Spleen (tissue), 11 donors: ENCODE measurements at regions not wholly inside any gene's neighbourhood (a gene's known extent, or its start where the extent isn't known, plus 50 kb on each side); places are given as distances from the start of the nearest gene placed in this dataset.

ENCODE experiments used
- DNase-seq: peaks from one replicate; pipeline ENCODE4 v3.0.0-alpha.2; 2020
- H3K27ac ChIP-seq, 8 donors: fragments of 200-600 bp; sonication (generic) in 7 of 8; 1 replicate in 4 of 8; 2 replicates in 4 of 8; pipeline versions ENCODE4 v1.5.0 to v1.8.0; 2016 to 2021; ENCODE audit warnings: inconsistent platforms in 4 of 8, mild to moderate bottlenecking in 4 of 8, moderate library complexity in 1 of 8
- H3K27me3 ChIP-seq, 7 donors: fragments of 200-600 bp; sonication (generic) in 6 of 7; replicated peaks in 1 of 7; 1 replicate in 4 of 7; 2 replicates in 3 of 7; pipeline versions ENCODE4 v1.5.0 to v1.8.0; 2016 to 2021; ENCODE audit warnings: inconsistent platforms in 3 of 7, mild to moderate bottlenecking in 1 of 7
- H3K36me3 ChIP-seq, 6 donors: fragments of 200-600 bp; sonication (generic) in 5 of 6; 1 replicate in 4 of 6; 2 replicates in 2 of 6; pipeline versions ENCODE4 v1.5.0 to v1.8.0; 2016 to 2021; ENCODE audit warnings: inconsistent platforms in 2 of 6
- H3K4me1 ChIP-seq, 6 donors: fragments of 200-600 bp; sonication (generic) in 5 of 6; 1 replicate in 3 of 6; 2 replicates in 3 of 6; pipeline versions ENCODE4 v1.5.0 to v1.8.0; 2016 to 2021; ENCODE audit warnings: inconsistent platforms in 3 of 6
- H3K4me3 ChIP-seq, 8 donors: fragments of 200-600 bp; sonication (generic) in 7 of 8; 1 replicate in 4 of 8; 2 replicates in 4 of 8; pipeline versions ENCODE4 v1.5.0 to v1.8.0; 2016 to 2021; ENCODE audit warnings: inconsistent platforms in 4 of 8, mild to moderate bottlenecking in 4 of 8, moderate library complexity in 2 of 8
- H3K9me3 ChIP-seq, 8 donors: fragments of 200-600 bp; sonication (generic) in 7 of 8; 1 replicate in 4 of 8; 2 replicates in 4 of 8; pipeline versions ENCODE4 v1.5.0 to v1.8.0; 2016 to 2021; ENCODE audit warnings: inconsistent platforms in 4 of 8
- CTCF ChIP-seq, 11 experiments: fragments of 200-600 bp in 7 of 11; fragments of 450-650 bp in 4 of 11; sonication (generic) in 4 of 11; IDR thresholded peaks in 8 of 11; conservative IDR thresholded peaks in 3 of 11; 1 replicate in 7 of 11; 2 replicates in 4 of 11; pipeline versions ENCODE4 v1.4.0 to v1.8.0; 2016 to 2021; ENCODE audit warnings: antibody characterized with exemption in 11 of 11, inconsistent platforms in 4 of 11, mild to moderate bottlenecking in 1 of 11
- POLR2A ChIP-seq, 3 donors: fragments of 450-650 bp; IDR thresholded peaks; one replicate each; pipeline ENCODE4 v1.5.1; 2017; ENCODE audit warnings: antibody characterized with exemption in 3 of 3, mild to moderate bottlenecking in 1 of 3
- POLR2AphosphoS5 ChIP-seq, 3 donors: sonication (generic); formaldehyde crosslinking; IDR thresholded peaks; one replicate each; pipeline ENCODE4 v1.5.1; 2017; ENCODE audit warnings: antibody characterized with exemption in 3 of 3
- WGBS, 5 donors: extraction: QIAGEN DNeasy Blood & Tissue Kit in 3 of 5; methylation state at CpG; one replicate each; pipeline versions ENCODE4 v1.1.5 to v1.1.7; 2013 to 2018; 5-methylcytosine and 5-hydroxymethylcytosine counted together
- intact Hi-C: fragments of 100-400 bp; cut with DNase I; formaldehyde crosslinking; loops from one replicate; pipeline ENCODE4 v1.15.0; 2023; ENCODE audit warnings: low total_unique reads
- donor health status: healthy with polysubstance abuse.
- donor health status: DM: no; HTN: no; CAD: no; lungs with moderate emphysema.
- donor health status: DM: no; HTN: no; CAD: no.
- donor health status: Bipolar disorder and iron deficiency.
- donor health status: healthy.
- donor health status: DM: no; HTN: no; CAD: no.
- donor health status: DM: yes; HTN: yes; CAD: no.

- Histone ChIP-seq H3K27ac (no peak overlapping the region), H3K36me3 (no peaks in the 10 kb centered on the region), H3K4me3 (no peak overlapping the region), H3K9me3 (peaks cover 0 to 6% (median 0%) of the 10 kb centered on the region in 8 donors), H3K4me1 (no peaks in the 10 kb centered on the region), H3K27me3 (no peaks in the 10 kb centered on the region)
- intact Hi-C loops, result no loop called here
- DNase-seq, result no peak
- TF ChIP-seq POLR2AphosphoS5 (IDR thresholded peaks at IDR 0.05), result no peak
- no peak for TF ChIP-seq POLR2A (IDR thresholded peaks at IDR 0.05)
- TF ChIP-seq CTCF (IDR thresholded peaks at IDR 0.05 in 8 of 11, conservative IDR thresholded peaks at IDR 0.05 in 3 of 11), result no peak
- WGBS, 5 donors, result 71 to 84% (median 78%) methylated on average over 2 of the region's 2 CpGs
These were observed 102.9 kb upstream of the CEP162 start for GRCh38 chr6:84330325-84330724.

- H3K4me1 ChIP-seq, result no peaks in the 10 kb centered on the region
- intact Hi-C loops, result no loop called here
- H3K4me3 ChIP-seq, result no peak overlapping the region
- no peaks in the 10 kb centered on the region for H3K27me3 ChIP-seq
- no peak for DNase-seq
- H3K36me3 ChIP-seq, result no peaks in the 10 kb centered on the region
- WGBS, 5 donors, result 34 to 48% (median 43%) methylated on average over 2 of the region's 2 CpGs
- H3K27ac ChIP-seq, result no peak overlapping the region
- no peak for TF ChIP-seq POLR2A (IDR thresholded peaks at IDR 0.05)
- no peak for TF ChIP-seq POLR2AphosphoS5 (IDR thresholded peaks at IDR 0.05)
- TF ChIP-seq CTCF (IDR thresholded peaks at IDR 0.05 in 8 of 11, conservative IDR thresholded peaks at IDR 0.05 in 3 of 11), result no peak
- H3K9me3 ChIP-seq, result no peaks in the 10 kb centered on the region
These were observed 102.1 kb upstream of the CEP162 start for GRCh38 chr6:84329516-84329915.

GRCh38 chr6:84329077-84329476, 101.6 kb upstream of the CEP162 start:
- no peaks in the 10 kb centered on the region for H3K4me1 ChIP-seq
- intact Hi-C loops, result no loop called here
- TF ChIP-seq POLR2AphosphoS5 (IDR thresholded peaks at IDR 0.05) (no peak), POLR2A (IDR thresholded peaks at IDR 0.05) (no peak), CTCF (IDR thresholded peaks at IDR 0.05 in 8 of 11, conservative IDR thresholded peaks at IDR 0.05 in 3 of 11) (no peak)
- no peak overlapping the region for H3K4me3 ChIP-seq
- no peak for DNase-seq
- 48 to 60% (median 51%) methylated on average over 3 of the region's 3 CpGs for WGBS, 5 donors
- no peaks in the 10 kb centered on the region for H3K36me3 ChIP-seq
- H3K9me3 ChIP-seq, result no peaks in the 10 kb centered on the region
- no peak overlapping the region for H3K27ac ChIP-seq
- H3K27me3 ChIP-seq, result no peaks in the 10 kb centered on the region

GRCh38 chr6:84317463-84317862, 90.0 kb upstream of the CEP162 start:
- no peaks in the 10 kb centered on the region for H3K4me1 ChIP-seq
- H3K36me3 ChIP-seq, result no peaks in the 10 kb centered on the region
- WGBS, 5 donors, result 64 to 86% (median 71%) methylated on average over 2 of the region's 2 CpGs
- H3K4me3 ChIP-seq, result no peak overlapping the region
- TF ChIP-seq POLR2A (IDR thresholded peaks at IDR 0.05) (no peak), CTCF (IDR thresholded peaks at IDR 0.05 in 8 of 11, conservative IDR thresholded peaks at IDR 0.05 in 3 of 11) (no peak), POLR2AphosphoS5 (IDR thresholded peaks at IDR 0.05) (no peak)
- no peak for DNase-seq
- peaks cover 0 to 22% (median 7%) of the 10 kb centered on the region in 8 donors for H3K9me3 ChIP-seq
- no peaks in the 10 kb centered on the region for H3K27me3 ChIP-seq
- intact Hi-C loops, result no loop called here
- no peak overlapping the region for H3K27ac ChIP-seq
